NCI-H1092 treated with DMSO at 0.1 percent for 48 hours (cell line): ENCODE measurements at regions not wholly inside any gene's neighbourhood (a gene's known extent, or its start where the extent isn't known, plus 50 kb on each side); places are given as distances from the start of the nearest gene placed in this dataset.
"Not testable (repeated sequence)": the region's sequence is repeated elsewhere in the genome, so short reads cannot be mapped to it uniquely, and the experiment has no call there.

Experiments
- DNase-seq: peaks from one replicate; lab custom pipeline; 2025; lab: John Stamatoyannopoulos, UW

DNA sequence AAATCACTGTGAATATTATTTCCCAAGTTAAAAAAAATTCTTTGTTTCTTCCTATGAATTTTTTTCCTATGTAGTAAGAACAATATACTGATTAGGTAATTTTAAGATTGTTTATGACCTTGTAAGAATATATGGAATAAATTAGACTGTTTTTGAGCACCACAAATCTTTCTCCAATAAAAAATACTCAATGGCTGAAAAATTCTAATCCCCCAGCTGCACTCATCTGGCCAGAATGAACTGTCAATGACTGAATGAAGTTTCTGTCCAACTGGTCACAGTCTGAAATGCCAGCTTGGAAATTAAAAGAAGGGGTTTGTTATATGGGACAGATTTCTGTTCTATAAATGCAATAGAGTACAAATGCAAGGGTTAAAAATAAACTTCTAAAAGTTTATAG lies 569.5 kb upstream of the SEMA6A start:
- no peak for DNase-seq

DNA sequence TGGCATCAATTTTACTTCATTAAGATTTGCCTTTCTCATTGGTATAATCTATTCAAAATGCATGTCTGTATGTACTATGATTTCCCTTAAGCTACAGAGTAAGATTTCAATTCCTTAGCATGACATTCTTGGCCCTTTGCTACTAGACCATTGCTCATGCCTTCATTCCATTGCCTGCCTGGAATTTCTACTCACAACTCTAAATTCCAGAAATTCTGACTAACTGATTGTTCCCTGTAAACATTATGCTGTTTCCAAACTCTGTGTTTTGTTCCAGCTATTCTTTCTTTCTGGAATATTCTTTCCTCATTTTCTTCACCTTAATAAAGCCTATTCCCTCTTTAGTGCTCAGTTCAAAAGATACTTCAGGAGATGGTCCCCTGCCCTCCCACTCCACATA lies 568.8 kb upstream of the SEMA6A start:
- DNase-seq = no peak

- no peak for DNase-seq
Observed at GRCh38 chr5:117138523-117138922, 563.9 kb upstream of the SEMA6A start.

- no peak for DNase-seq
Observed at GRCh38 chr5:117135851-117136250, 561.2 kb upstream of the SEMA6A start.

- DNase-seq = no peak
Observed at GRCh38 chr5:117133198-117133597, 558.6 kb upstream of the SEMA6A start.

GRCh38 chr5:117131876-117132275 lies 557.3 kb upstream of the SEMA6A start:
- DNase-seq = no peak

- no peak for DNase-seq
Observed at GRCh38 chr5:117131048-117131679, 556.5 kb upstream of the SEMA6A start.

GRCh38 chr5:117118499-117118898 lies 543.9 kb upstream of the SEMA6A start:
- DNase-seq = no peak

DNA sequence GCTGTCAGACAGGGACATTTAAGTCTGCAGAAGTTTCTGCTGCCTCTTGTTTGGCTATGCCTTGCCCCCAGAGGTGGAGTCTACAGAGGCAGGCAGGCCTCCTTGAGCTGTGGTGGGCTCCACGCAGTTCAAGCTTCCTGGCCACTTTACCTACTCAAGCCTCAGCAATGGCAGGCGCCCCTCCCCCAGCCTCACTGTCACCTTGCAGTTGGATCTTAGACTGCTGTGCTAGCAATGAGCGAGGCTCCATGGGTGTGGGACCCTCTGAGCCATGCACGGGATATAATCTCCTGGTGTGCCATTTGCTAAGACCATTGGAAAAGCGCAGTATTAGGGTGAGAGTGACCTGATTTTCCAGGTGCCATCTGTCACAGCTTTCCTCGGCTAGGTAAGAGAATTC lies 542.7 kb upstream of the SEMA6A start:
- not testable (repeated sequence) for DNase-seq

DNA sequence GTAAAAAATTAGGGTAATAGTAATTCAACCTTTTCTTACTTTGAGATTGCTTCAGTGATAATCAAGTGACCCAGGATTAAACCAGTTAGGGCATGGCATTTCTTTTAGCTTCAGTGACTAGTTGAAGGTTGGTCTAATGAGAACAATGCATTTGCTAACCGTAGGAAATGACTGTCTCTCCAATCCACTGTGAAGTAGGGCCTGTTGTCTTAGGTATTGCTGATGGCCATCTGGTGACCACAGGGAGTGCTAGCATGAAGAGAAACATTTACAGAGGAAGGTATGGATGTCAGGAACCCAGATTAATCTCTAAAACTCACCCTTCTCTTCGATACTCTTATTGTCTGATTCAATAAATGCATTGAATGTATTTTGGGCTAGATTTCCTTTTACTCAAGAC lies 535.9 kb upstream of the SEMA6A start:
- no peak for DNase-seq

- no peak for DNase-seq
Observed at GRCh38 chr5:117107859-117108258, 533.2 kb upstream of the SEMA6A start.

DNA sequence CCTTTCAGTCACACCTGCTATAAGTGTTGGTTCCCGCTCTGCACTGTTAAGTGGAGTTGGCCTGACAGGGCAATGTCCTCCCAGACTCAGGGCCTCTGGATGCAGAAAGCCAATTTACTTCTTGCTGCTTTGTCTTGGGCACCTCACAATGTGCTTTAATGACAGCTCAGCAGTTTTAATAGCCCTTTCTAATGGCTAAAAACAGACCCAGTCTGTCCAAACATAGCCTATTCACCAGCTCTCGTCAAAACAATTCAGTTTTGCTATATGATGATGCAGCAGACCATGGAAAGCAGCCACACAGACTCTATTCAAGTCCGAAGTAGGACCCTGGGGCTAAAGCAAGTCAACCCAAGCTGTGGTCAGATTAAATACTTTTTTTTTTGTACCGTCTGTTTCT lies 529.1 kb upstream of the SEMA6A start:
- DNase-seq = no peak

DNA sequence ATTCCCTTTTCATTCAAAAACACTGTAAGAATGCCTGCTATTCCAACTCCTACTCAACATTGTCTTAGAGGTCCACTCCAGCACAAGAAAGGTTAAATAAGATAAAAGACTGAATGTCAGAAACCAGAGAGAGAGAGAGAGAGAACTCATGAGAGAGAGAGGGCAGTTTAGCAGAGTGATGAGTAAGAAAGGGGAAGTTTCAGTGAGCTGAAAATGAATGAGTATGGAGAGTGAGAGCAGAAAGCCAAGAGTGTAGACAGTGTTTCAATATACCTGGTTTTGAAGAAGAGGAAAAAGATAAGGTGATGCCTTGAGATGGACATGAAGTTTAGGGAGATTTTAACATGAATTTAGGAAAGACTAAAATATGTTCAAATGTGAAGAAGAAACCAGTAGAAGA lies 528.0 kb upstream of the SEMA6A start:
- no peak for DNase-seq

DNA sequence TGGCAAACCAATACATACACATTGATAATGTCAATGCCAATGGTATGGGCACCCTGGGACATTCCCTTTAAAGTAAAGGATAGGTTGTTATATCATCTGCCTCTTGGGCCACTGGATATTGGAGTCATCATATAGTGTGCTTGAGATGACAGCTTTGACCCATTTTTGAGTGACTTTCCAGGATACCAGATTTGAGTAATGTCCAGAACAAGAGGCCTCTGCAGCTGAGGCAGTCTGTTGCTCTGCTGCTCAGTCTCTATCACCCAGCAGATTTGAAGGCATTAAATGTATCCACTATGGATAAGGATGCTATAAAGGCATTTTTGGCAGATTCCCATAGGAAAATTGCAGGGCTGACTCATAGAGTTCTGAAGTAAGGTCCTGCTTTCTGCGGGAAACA lies 525.6 kb upstream of the SEMA6A start:
- no peak for DNase-seq

- DNase-seq = no peak
Observed at GRCh38 chr5:117098094-117098493, 523.5 kb upstream of the SEMA6A start.

DNA sequence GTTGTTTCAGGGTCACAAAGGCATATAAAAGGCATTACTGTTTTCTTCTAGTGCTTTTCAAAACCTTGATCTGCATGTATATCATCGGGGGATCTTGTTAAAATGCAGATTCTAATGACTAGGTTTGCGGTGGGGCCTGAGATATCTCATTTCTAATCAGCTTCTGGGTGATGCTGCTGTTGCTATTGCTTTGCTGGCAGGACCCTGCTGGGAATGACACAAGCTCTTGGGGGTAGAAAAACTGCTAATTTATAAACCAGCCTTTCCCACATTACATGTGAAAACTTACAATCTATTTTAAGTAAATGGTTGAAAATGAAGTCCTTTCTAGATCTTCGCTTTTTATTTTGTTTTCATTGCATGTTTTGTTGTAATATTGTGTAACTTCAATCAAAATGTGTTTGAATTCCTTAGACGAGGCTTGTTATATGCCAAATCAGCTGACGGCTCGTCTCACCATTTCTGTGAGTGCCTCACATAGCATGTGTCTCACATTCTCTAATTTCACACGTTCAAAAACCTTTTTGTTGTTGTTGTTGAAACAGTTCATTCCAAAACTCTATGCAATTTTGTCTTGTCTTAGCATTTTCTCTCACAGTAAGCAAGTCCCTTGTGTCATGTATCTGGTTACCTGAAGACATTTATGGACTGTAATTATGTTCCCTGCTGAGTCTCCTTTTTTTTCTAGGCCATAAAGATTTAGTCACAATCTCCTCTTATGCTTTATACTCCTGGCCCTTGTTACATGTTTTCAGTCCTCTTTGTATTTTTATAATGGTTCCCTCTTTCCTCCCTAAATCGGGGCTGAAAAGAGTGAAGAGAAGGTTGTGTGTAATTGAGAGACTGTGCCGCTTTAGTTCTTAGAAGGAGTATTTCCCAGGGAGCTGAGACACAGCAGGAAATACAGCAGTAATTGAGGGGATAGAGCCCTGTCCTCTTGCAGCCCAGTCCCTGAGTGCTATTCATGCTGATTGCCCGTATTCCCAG lies 521.0 kb upstream of the SEMA6A start:
- no peak for DNase-seq

DNA sequence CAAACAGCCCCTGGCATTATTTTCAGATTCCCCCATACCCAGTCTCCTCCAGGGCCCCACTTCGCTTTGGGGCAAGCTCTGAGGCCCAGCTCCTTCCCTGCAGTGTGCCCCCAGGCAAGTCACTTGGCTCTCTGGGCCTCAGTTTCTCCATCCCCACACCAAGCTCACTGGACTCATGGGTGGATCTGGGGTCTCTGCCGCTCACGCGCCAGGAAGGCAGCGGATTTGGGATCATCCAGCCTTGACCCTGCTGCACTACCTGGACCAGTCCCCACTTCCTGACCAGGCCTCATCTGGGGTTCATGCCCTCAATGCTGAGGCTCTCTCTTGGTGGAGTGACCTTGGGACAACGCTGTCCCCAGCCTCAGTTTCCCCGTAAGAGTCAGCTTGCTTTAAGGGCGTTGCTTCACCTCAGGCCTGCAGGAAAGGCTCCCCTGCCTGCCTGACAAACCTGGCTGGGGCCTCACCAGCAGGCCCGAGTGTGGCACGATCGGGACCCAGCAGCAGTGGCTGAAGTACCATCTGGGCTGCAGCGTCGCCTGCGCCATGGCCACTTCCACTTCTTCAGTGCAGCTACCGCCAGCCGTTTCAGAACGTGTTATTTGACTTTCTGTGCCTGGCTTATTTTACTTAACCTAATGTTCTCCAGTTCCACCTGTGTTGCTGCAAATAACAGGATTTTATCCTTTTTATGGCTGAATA lies 519.6 kb upstream of the SEMA6A start:
- DNase-seq = no peak

DNA sequence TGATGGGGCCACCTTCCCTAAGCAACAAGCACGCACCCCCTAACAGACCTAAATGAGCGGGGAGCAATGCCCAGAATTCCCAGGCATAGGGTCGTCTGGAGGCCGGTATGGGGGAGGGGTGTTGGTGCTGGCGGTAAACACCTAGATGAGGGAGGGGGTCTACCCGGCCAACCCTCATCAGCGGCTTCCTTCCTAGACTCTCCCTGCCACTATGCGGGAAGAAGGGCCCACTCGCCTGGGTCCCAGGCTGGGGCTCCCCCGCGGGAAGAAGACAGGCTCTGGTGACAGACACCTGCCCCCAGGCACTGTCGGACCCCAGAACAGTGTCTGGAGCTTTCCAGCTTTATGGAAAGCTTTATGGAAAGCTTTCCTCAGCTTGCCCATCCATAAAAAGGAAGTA lies 519.0 kb upstream of the SEMA6A start:
- DNase-seq = no peak

DNA sequence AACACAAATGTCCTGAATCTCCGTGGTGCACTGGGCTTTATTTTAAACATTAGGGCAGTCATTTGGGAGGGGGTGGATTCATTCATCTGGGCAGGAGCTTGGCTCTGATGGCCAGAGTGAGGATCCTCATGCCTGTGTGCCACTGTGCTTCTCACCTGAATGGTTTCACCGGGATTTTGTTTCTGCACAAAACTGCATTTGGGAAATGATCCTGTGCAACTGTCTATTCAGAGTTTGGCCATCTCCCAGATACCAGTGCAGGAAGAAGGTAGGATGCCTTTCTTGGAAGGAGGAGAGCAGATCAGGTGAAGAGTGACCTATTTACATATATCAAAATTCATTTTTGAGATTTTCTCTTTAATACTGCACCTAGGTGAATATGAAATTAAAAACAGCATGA lies 514.4 kb upstream of the SEMA6A start:
- no peak for DNase-seq

GRCh38 chr5:117088176-117088575 lies 513.6 kb upstream of the SEMA6A start:
- no peak for DNase-seq

DNA sequence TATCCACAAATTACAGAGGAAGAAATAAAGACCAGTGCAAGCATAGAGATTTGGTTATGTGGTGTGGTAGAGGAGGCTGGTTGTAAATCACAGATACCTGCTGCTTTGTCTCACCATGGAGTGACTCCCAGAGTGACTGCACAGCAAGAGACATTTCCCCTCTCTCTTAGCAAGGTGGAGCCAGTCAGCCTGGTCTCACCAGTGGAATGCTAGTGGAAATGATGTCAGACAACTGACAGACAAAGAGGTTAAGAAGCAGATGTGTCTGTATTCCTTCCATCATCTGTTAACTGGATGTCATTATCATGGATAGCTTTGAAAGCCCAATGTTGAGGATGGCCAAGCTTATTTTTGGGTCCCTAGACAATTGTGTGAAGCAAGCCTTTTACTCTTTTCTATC lies 509.4 kb upstream of the SEMA6A start:
- DNase-seq = no peak

- DNase-seq = no peak
Observed at GRCh38 chr5:117082977-117083376, 508.4 kb upstream of the SEMA6A start.

GRCh38 chr5:117077142-117077541 lies 502.5 kb upstream of the SEMA6A start:
- DNase-seq = no peak
